Motor neuron (in vitro differentiated cells): ENCODE measurements at regions not wholly inside any gene's neighbourhood (a gene's known extent, or its start where the extent isn't known, plus 50 kb on each side); places are given as distances from the start of the nearest gene placed in this dataset.

Experiments used
- ATAC-seq, 8 experiments: fragments of 200-7000 bp; cut with Tn5 transposase; replicated peaks in 6 of 8; 2 replicates each; pipeline ENCODE4 v1.8.0; 2021; ENCODE audit warnings: mild to moderate bottlenecking in 8 of 8, moderate library complexity in 8 of 8
- H3K27ac ChIP-seq, 2 donors: fragments of 250-450 bp; sonication (Bioruptor Pico); 2 replicates each; pipeline ENCODE4 v1.9.0; 2021; ENCODE audit warnings: antibody characterized with exemption in 2 of 2, mild to moderate bottlenecking in 2 of 2, moderate library complexity in 1 of 2
- H3K4me1 ChIP-seq, 2 donors: fragments of 250-450 bp; sonication (Bioruptor Pico); replicated peaks in 1 of 2; 2 replicates each; pipeline ENCODE4 v1.6.1; 2021; ENCODE audit warnings: antibody characterized with exemption in 2 of 2, mild to moderate bottlenecking in 2 of 2, moderate library complexity in 1 of 2
- H3K4me3 ChIP-seq, 5 donors: fragments of 250-450 bp; sonication (Bioruptor Pico); 2 replicates each; pipeline ENCODE4 v1.9.0; 2021; ENCODE audit warnings: antibody characterized with exemption in 5 of 5, mild to moderate bottlenecking in 5 of 5, moderate library complexity in 4 of 5
- WGBS, 10 experiments: fragments of 450-650 bp; shearing (Covaris generic); methylation state at CpG; one replicate each; pipeline ENCODE4 v1.0.0; 2022; 5-methylcytosine and 5-hydroxymethylcytosine counted together
- in situ Hi-C, 9 experiments: fragments of 400-800 bp; cut with MboI; loops; one replicate each; pipeline ENCODE4 v1.15.0; 2021; ENCODE audit warnings: low sequenced_read_pairs in 9 of 9, low pct_unique_long_range_greater_than_20kb in 2 of 9; ENCODE audit not compliant: unreplicated experiment in 9 of 9

DNA sequence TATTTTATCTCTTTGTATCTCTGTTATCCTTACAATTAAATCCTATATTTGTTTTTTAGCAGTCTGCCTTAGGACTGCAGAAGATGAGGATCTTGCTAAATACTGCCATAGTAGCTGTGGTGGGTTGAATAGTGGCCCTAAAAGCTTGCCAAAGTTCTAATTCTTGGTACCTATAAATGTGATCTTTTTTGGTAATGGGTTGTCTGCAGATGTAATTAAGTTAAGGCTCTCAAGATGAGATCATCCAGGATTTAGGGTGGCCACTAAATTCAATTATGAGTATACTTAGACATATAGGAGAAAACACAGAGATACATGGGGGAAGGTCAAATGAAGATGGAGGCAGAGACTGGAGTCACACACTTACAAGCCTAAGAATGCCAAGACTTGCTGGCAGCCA lies 1753.7 kb downstream of the RPA4 start:
- Histone ChIP-seq H3K27ac (no peak overlapping the region), H3K4me3 (no peak overlapping the region), H3K4me1 (no peaks in the 10 kb centered on the region)
- no peak for ATAC-seq
- in situ Hi-C loops = no loop called here

DNA sequence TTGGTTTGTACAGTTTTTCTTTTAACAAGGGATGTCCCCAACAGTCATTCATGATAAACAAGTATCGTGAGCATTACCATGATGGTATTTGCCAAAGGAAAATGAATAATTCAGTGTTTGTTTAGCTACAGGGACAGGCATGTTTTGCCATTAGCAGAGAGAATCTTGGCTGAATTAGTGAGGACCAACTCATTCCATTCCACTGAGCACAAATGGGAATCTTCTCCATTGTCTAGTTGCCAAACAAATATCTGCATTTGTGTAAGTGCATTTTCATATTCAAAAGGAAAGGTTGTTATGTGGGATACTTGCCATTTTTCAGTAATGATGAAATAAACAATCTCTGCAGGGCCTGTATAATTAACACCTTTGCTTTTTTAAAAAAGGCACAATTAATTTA lies 1762.6 kb downstream of the RPA4 start:
- H3K4me3 ChIP-seq = no peak overlapping the region
- in situ Hi-C loops = no loop called here
- no peak overlapping the region for H3K27ac ChIP-seq
- WGBS, 10 experiments = 0 to 50% (median 0%) methylated on average over 1 of the region's 1 CpG; no CpG with 5 or more reads in 5 of the 10 experiments
- peak in 3 of 8 experiments; percentile 16 to 37 (median 24) for ATAC-seq
- H3K4me1 ChIP-seq = no peaks in the 10 kb centered on the region

DNA sequence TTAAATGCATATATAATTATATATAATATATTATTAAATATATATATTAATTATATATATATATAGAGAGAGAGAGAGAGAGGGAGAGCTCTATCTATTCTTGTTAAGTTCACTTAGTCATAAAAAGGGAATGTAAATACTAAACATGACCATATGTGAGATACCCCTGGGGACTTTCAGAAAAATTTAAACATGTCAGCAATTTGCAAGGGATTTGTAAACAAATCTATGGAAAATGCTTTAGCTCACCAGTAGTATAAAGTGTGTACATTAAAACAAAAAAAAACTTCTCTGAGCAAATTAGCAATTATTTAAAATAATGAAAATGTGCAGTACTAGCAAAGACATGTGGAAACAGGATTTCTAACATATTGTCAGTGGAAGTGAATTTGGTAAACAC lies 1755.5 kb downstream of the PCDH19 start:
- Histone ChIP-seq H3K4me1 (no peaks in the 10 kb centered on the region), H3K4me3 (no peak overlapping the region), H3K27ac (no peak overlapping the region)
- no peak for ATAC-seq
- in situ Hi-C loops = no loop called here
